Heart left ventricle (tissue), 16 donors: ENCODE measurements at regions not wholly inside any gene's neighbourhood (a gene's known extent, or its start where the extent isn't known, plus 50 kb on each side); places are given as distances from the start of the nearest gene placed in this dataset.
A peak's percentile ranks its signal among the peaks of the same experiment; 100 is the strongest.

ENCODE experiments used
- ATAC-seq, 4 donors: fragments of 200-7000 bp; cut with Tn5 transposase; one replicate each; pipeline ENCODE4 v1.9.1; 2020 to 2022; ENCODE audit warnings: moderate library complexity in 4 of 4, mild to moderate bottlenecking in 3 of 4, moderate number of reproducible peaks in 1 of 4
- DNase-seq, 5 donors: peaks; one replicate each; pipeline ENCODE4 v3.0.0-alpha.2; 2020
- H3K27ac ChIP-seq, 12 donors: fragments of 200-600 bp; sonication (generic) in 4 of 12; one replicate each; pipeline versions ENCODE4 v1.5.0 to v1.8.0; 2016 to 2022; ENCODE audit warnings: mild to moderate bottlenecking in 2 of 12
- H3K27me3 ChIP-seq, 9 donors: fragments of 200-600 bp; sonication (generic) in 2 of 9; one replicate each; pipeline versions ENCODE4 v1.5.1 to v1.8.0; 2016 to 2022; ENCODE audit warnings: mild to moderate bottlenecking in 3 of 9
- H3K36me3 ChIP-seq, 9 donors: fragments of 200-600 bp; sonication (generic) in 2 of 9; one replicate each; pipeline versions ENCODE4 v1.5.0 to v1.8.0; 2018 to 2022; ENCODE audit warnings: mild to moderate bottlenecking in 2 of 9
- H3K4me1 ChIP-seq, 12 donors: fragments of 200-600 bp; sonication (generic) in 4 of 12; one replicate each; pipeline versions ENCODE4 v1.5.0 to v1.8.0; 2016 to 2022; ENCODE audit warnings: mild to moderate bottlenecking in 3 of 12
- H3K4me3 ChIP-seq, 12 donors: fragments of 200-600 bp; sonication (generic) in 4 of 12; one replicate each; pipeline versions ENCODE4 v1.5.0 to v1.8.0; 2017 to 2022; ENCODE audit warnings: mild to moderate bottlenecking in 9 of 12, moderate library complexity in 4 of 12
- H3K9me3 ChIP-seq, 12 donors: fragments of 200-600 bp; sonication (generic) in 4 of 12; one replicate each; pipeline versions ENCODE4 v1.5.0 to v1.8.0; 2016 to 2022; ENCODE audit warnings: mild to moderate bottlenecking in 1 of 12
- POLR2A ChIP-seq, 2 donors: fragments of 450-650 bp; IDR thresholded peaks; one replicate each; pipeline ENCODE4 v1.6.1; 2017; ENCODE audit warnings: antibody characterized with exemption in 2 of 2, mild to moderate bottlenecking in 2 of 2, moderate library complexity in 2 of 2
- WGBS, 4 donors: extraction: QIAGEN DNeasy Blood & Tissue Kit in 2 of 4; methylation state at CpG; one replicate each; pipeline versions ENCODE4 v1.1.5 to v1.1.7; 2013 to 2018; 5-methylcytosine and 5-hydroxymethylcytosine counted together
- intact Hi-C, 10 donors: fragments of 100-400 bp; cut with DNase I; formaldehyde crosslinking; loops; one replicate each; pipeline versions ENCODE4 v1.11.1 to v1.14.2; 2022
- TF ChIP-seq, protein P1 (sequence below), 12 donors: fragments of 200-600 bp; sonication (generic) in 4 of 12; IDR thresholded peaks; one replicate each; pipeline versions ENCODE4 v1.5.0 to v1.8.0; 2018 to 2022; ENCODE audit warnings: antibody characterized with exemption in 12 of 12, mild to moderate bottlenecking in 5 of 12
- donor health status: ischemic (EF 13 %, LVEDD 7.1; RV severe dilation, severe dysfunction).
- donor health status: healthy with polysubstance abuse.
- donor health status: DM: no; HTN: yes; CAD: no.
- donor health status: DM: no; HTN: no; CAD: no.
- donor health status: ischemic (EF 25% LVEDD 6.9; RV normal size, moderate dysfunction).
- donor health status: ischemic (EF 25% LVEDD 5.7; RV mildly dilated, moderate dysfunction).
- donor health status: healthy.
- donor health status: DM: yes; HTN: yes; CAD: no.
- donor health status: ischemic (EF 35%, LVEDD 5.7; RV mildly dilated, moderate dysfunction).
- donor health status: nonischemic (EF 11% LVEDD 7.7; RV severe dilation, severe dysfunction).
- donor health status: DM: yes; HTN: yes; CAD: no.
- donor health status: PGD.
- donor health status: ischemic (EF 29% LVEDD 5.4; RV normal size, mild dysfunction).
- donor health status: nonischemic (EF 23%, LVEDD 6.1; RV moderate dilation, normal function).

DNA sequence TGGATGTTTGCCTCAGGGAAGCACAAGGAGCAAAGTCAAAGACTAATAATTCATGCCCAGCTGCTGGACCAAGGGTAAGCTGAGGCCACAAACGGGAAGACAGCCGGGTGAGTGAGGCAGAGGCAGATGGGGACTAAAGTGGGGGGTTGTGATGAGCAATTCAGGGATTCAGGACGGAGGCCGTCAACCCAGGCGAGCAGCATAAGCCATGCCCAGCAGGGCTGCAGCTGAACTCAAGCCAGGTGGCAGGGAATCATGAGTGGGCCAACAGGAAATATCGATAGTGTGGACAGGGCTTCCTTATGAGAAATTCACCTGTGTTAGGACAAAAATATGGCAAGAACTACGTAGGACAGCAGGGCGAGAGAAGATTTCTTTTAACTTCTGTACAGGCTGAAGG lies 246.8 kb downstream of the CDC5L start:
- Histone ChIP-seq H3K36me3 (no peaks in the 10 kb centered on the region), H3K4me3 (no peak overlapping the region), H3K27me3 (peaks cover 0 to 3% (median 0%) of the 10 kb centered on the region in 9 donors), H3K9me3 (peaks cover 0 to 7% (median 0%) of the 10 kb centered on the region in 12 donors), H3K4me1 (no peaks in the 10 kb centered on the region), H3K27ac (no peak overlapping the region)
- ATAC-seq (no peak), DNase-seq (no peak)
- no peak for TF ChIP-seq POLR2A (IDR thresholded peaks at IDR 0.05)
- TF ChIP-seq, protein P1, sequence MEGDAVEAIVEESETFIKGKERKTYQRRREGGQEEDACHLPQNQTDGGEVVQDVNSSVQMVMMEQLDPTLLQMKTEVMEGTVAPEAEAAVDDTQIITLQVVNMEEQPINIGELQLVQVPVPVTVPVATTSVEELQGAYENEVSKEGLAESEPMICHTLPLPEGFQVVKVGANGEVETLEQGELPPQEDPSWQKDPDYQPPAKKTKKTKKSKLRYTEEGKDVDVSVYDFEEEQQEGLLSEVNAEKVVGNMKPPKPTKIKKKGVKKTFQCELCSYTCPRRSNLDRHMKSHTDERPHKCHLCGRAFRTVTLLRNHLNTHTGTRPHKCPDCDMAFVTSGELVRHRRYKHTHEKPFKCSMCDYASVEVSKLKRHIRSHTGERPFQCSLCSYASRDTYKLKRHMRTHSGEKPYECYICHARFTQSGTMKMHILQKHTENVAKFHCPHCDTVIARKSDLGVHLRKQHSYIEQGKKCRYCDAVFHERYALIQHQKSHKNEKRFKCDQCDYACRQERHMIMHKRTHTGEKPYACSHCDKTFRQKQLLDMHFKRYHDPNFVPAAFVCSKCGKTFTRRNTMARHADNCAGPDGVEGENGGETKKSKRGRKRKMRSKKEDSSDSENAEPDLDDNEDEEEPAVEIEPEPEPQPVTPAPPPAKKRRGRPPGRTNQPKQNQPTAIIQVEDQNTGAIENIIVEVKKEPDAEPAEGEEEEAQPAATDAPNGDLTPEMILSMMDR (IDR thresholded peaks at IDR 0.05): no peak
- 83 to 91% (median 87%) methylated on average over 8 of the region's 8 CpGs for WGBS, 4 donors
- intact Hi-C loops: no loop called here

DNA sequence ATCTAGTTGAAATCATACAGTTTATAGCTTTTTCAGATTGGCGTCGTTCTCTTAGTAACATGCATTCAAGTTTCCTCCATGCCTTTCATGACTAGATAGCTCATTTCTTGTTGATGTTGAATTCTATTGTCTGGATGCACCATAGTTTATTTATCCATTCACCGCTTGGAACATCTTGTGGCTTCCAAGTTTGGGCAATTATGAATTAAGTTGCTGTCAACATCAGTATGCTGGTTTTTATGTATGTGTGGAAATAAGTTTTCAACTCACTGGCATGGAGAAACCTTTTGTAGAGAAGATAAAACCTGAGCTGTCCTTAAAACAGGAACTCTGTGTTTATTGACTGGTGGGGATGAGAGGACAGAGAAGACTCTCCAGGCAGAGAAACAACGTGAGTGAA lies 248.0 kb downstream of the CDC5L start:
- ATAC-seq: no peak
- intact Hi-C loops: no loop called here
- whole genome bisulfite sequencing, 4 donors: 69 to 86% (median 81%) methylated on average over 4 of the region's 4 CpGs
- Histone ChIP-seq H3K27ac (no peak overlapping the region), H3K9me3 (peaks cover 0 to 7% (median 0%) of the 10 kb centered on the region in 12 donors), H3K27me3 (peaks cover 0 to 3% (median 0%) of the 10 kb centered on the region in 9 donors), H3K36me3 (no peaks in the 10 kb centered on the region), H3K4me3 (no peak overlapping the region), H3K4me1 (no peaks in the 10 kb centered on the region)
- no peak for TF ChIP-seq POLR2A (IDR thresholded peaks at IDR 0.05)
- TF ChIP-seq, protein P1 (IDR thresholded peaks at IDR 0.05): no peak
- DNase-seq: no peak

DNA sequence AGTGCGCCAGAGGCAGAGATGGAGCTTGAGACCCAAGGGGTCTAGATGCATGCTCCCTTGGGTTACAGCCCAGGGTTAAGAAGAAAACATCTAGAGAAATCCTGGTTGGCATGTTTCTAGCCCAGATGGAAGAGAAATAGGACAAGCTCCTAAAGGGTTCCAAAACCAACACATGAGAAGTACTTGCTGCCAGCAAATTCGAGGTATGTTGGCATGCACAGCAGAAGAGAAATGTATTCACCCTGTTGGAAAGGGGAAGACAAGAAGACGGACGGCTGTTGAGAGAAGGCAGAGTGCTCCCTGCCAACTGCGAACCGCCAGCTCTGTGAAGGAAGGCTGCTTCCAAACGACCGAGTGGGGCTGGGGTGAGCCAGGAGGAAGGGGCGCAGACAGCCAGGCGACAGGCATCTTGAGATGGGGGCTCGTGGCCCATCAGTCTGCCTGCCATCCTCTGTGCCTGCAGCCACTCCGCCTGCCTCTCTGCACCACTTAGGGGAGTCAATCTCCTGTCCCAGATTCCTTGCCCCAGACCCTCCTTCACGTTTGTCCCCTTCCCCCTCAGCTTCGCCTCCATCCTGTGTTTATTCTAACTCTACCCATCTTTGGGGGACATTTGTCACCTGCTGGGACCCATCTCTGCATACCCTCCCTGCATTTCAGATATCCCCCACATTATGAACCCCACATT lies 249.2 kb downstream of the CDC5L start:
- TF ChIP-seq POLR2A (IDR thresholded peaks at IDR 0.05): no peak
- TF ChIP-seq, protein P1 (IDR thresholded peaks at IDR 0.05): no peak
- DNase-seq: no peak
- no peak for ATAC-seq
- WGBS, 4 donors: 62 to 70% (median 65%) methylated on average over 14 of the region's 14 CpGs
- no peak overlapping the region for H3K4me3 ChIP-seq
- no peak overlapping the region for H3K27ac ChIP-seq
- H3K27me3 ChIP-seq: no peaks in the 10 kb centered on the region
- no peaks in the 10 kb centered on the region for H3K4me1 ChIP-seq
- no peaks in the 10 kb centered on the region for H3K36me3 ChIP-seq
- peaks cover 0 to 7% (median 0%) of the 10 kb centered on the region in 12 donors for H3K9me3 ChIP-seq
- intact Hi-C loops: no loop called here

DNA sequence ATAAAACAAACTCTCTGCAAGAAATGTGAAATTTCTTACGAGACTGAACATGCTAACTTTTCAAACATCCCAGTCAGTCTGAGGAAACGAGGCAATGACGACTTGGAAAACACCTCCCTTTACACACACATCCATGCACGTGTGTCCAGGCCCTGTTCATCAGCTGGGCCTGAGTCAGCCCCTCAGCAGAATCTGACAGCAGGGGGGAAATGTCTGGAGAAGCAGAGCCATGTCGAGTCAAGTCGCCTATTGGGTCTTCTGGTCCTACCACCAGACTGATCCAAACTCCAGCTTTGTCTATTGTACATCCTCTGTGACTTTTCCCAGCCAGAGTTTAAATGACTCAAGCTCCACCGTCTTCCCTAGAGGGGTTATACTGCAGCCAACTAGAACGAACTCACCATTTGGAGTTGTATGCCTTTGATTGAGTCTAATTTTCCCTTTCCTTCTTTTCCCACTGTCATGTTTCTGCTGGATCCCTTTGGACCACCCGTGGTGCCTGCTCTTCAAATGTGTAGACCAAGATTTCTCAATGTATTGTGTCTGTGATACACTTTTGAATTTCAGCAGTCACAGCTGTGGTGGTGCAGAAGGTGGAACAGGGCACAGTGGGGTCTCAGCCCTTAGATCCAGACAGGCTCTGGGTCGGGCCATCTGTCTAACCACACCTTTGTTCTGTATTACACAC lies 254.0 kb downstream of the CDC5L start:
- peak in 1 of 5 donors; percentile 57 for DNase-seq
- WGBS, 4 donors: 69 to 74% (median 73%) methylated on average over 10 of the region's 10 CpGs
- Histone ChIP-seq H3K27me3 (no peaks in the 10 kb centered on the region), H3K27ac (peak overlapping the region in 2 of 12 donors; percentile 9 to 34), H3K4me1 (no peaks in the 10 kb centered on the region), H3K4me3 (no peak overlapping the region), H3K9me3 (peaks cover 0 to 7% (median 0%) of the 10 kb centered on the region in 12 donors), H3K36me3 (no peaks in the 10 kb centered on the region)
- peak; percentile 62 to 93 (median 66) for ATAC-seq
- intact Hi-C loops: loop anchor here in 3 of 10 donors (5.0 to 10.0 kb wide), 2 partner anchors 164 to 167 kb away; no protein-coding TSS in a partner anchor
- TF ChIP-seq POLR2A (IDR thresholded peaks at IDR 0.05): no peak
- TF ChIP-seq, protein P1 (IDR thresholded peaks at IDR 0.05): no peak
